22Rv1 (cell line): ENCODE measurements at regions not wholly inside any gene's neighbourhood (a gene's known extent, or its start where the extent isn't known, plus 50 kb on each side); places are given as distances from the start of the nearest gene placed in this dataset.

Experiments used
- CTCF ChIP-seq: fragments of 450-650 bp; IDR thresholded peaks from 2 replicates; pipeline ENCODE4 v1.5.1; 2017; ENCODE audit warnings: mild to moderate bottlenecking
- ZFX ChIP-seq: fragments of 450-650 bp; IDR thresholded peaks from 2 replicates; pipeline ENCODE4 v1.6.1; 2017; ENCODE audit warnings: antibody characterized with exemption, borderline replicate concordance

- TF ChIP-seq CTCF (no peak), ZFX (no peak)
Observed at GRCh38 chr5:66234241-66234640, 90.1 kb downstream of the SREK1 start.
